ENCODE measurements at regions not wholly inside any gene's neighbourhood (a gene's known extent, or its start where the extent isn't known, plus 50 kb on each side); places are given as distances from the start of the nearest gene placed in this dataset.

DNA sequence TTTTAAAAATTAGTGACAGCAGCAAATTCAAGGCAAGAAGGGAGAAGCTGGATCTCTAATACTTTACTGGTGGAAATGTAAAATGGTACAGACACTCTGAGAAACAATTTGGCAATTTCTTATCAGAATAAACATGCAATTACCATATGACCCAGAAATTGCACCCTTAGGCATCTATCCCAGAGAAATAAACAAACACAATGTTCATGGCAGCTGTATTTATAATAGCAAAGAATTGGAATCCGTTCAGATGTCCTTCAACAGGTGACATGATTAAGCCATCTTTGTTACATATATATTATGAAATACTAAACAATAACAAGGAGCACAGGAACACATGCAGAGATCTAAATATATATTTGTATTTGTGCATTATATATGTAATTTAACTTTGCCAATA, 756.5 kb downstream of the SLITRK1 start:
- no peak overlapping the region for H2AFZ ChIP-seq (ENCODE audit: low read depth, low read length)
- no peak overlapping the region for H3K4me2 ChIP-seq (ENCODE audit: insufficient read depth, low read length)
- H3K4me3 ChIP-seq (replicated peaks in 1 of 3; ENCODE audit: insufficient read depth in 1 of 3, low read depth in 1 of 3, low read length in 3 of 3): no peak overlapping the region
- POLR2A ChIA-PET: no interaction called here
- no peak overlapping the region for H3K27ac ChIP-seq (ENCODE audit: insufficient read depth, low read depth, low read length)
- no peak overlapping the region for H3K9ac ChIP-seq (replicated peaks; ENCODE audit: extremely low read depth, insufficient read depth, low read length)
- dilution Hi-C loops (cut with MboI; ENCODE audit: extremely low pct_ligation_motif_present, low sequenced_read_pairs): no loop called here
- intact Hi-C loops (cut with micrococcal nuclease): no loop called here
- no peaks in the 10 kb centered on the region for H3K79me2 ChIP-seq (ENCODE audit: control insufficient read depth, insufficient read depth, low read length)
- H3K9me1 ChIP-seq (replicated peaks; ENCODE audit: control insufficient read depth, extremely low read depth, insufficient read depth, low read length): no peaks in the 10 kb centered on the region
- H4K20me1 ChIP-seq (replicated peaks; ENCODE audit: control insufficient read depth, extremely low read depth, insufficient read depth, low read length): no peaks in the 10 kb centered on the region
- H3K9me3 ChIP-seq (replicated peaks; ENCODE audit: control insufficient read depth, insufficient read depth, low read length): peaks cover 7% of the 10 kb centered on the region
- H3K36me3 ChIP-seq (ENCODE audit: control insufficient read depth in 2 of 2, extremely low read depth in 1 of 2, insufficient read depth in 2 of 2, low read length in 2 of 2): no peaks in the 10 kb centered on the region
- DNase-seq (ENCODE audit: low read depth, low spot score) (no peak), FAIRE-seq (no peak)
- BruUV-seq (replicated peaks): no TSS peak
- TF ChIP-seq MAX (IDR thresholded peaks at IDR 0.05; ENCODE audit: insufficient read depth, insufficient read length) (no peak), CTCF (IDR thresholded peaks at IDR 0.05; ENCODE audit: extremely low read depth in 1 of 2, insufficient read depth in 1 of 2, low read depth in 1 of 2, low read length in 2 of 2) (no peak), EZH2 (IDR thresholded peaks at IDR 0.05; ENCODE audit: borderline replicate concordance, low read depth, low read length, severe bottlenecking) (no peak), POLR2A (IDR thresholded peaks at IDR 0.05; ENCODE audit: low read depth, low read length) (no peak), MYC (IDR thresholded peaks at IDR 0.05; ENCODE audit: low read depth, low read length) (no peak), JUN (IDR thresholded peaks at IDR 0.05; ENCODE audit: borderline replicate concordance, insufficient read depth, insufficient read length, low read depth) (no peak), FOS (IDR thresholded peaks at IDR 0.05; ENCODE audit: borderline replicate concordance, insufficient read depth, low read length) (no peak), POLR2AphosphoS5 (IDR thresholded peaks at IDR 0.05; ENCODE audit: insufficient read depth, low read depth, low read length) (no peak), GATA2 (IDR thresholded peaks at IDR 0.05; ENCODE audit: insufficient read depth, insufficient read length, low read depth, low read length) (no peak)
- CTCF ChIA-PET: no interaction called here
- no peaks in the 10 kb centered on the region for H3K27me3 ChIP-seq (ENCODE audit: control insufficient read depth in 2 of 2, insufficient read depth in 2 of 2, low read length in 2 of 2)
- H3K4me1 ChIP-seq (ENCODE audit: control insufficient read depth, extremely low read depth, insufficient read depth, low read length): no peaks in the 10 kb centered on the region

All from endothelial cell of umbilical vein (primary cell).